Mesenchymal stem cell (in vitro differentiated cells and primary cell): ENCODE measurements at regions not wholly inside any gene's neighbourhood (a gene's known extent, or its start where the extent isn't known, plus 50 kb on each side); places are given as distances from the start of the nearest gene placed in this dataset.

Experiments
- DNase-seq: peaks from one replicate; pipeline ENCODE4 v3.0.0-alpha.2; 2013
- H2AFZ ChIP-seq: one replicate; pipeline ENCODE4 v1.6.1; 2013; ENCODE audit warnings: low read depth, mild to moderate bottlenecking, control low read depth, inconsistent platforms, low read length, moderate library complexity
- H2AK5ac ChIP-seq: 2 replicates; pipeline ENCODE4 v1.6.1; 2013; ENCODE audit warnings: low read length, moderate library complexity, mild to moderate bottlenecking, inconsistent platforms; ENCODE audit not compliant: severe bottlenecking
- H2BK120ac ChIP-seq: one replicate; pipeline ENCODE4 v1.6.1; 2013; ENCODE audit warnings: low read depth, mild to moderate bottlenecking, inconsistent platforms, low read length, moderate library complexity
- H2BK12ac ChIP-seq, 2 experiments: one replicate each; pipeline ENCODE4 v1.6.1; 2013; ENCODE audit warnings: inconsistent platforms in 2 of 2, low read length in 2 of 2, mild to moderate bottlenecking in 2 of 2, moderate library complexity in 2 of 2, control low read depth in 1 of 2
- H2BK15ac ChIP-seq: one replicate; pipeline ENCODE4 v1.6.1; 2013; ENCODE audit warnings: mild to moderate bottlenecking, low read depth, inconsistent platforms; ENCODE audit not compliant: poor library complexity, severe bottlenecking
- H2BK5ac ChIP-seq: 2 replicates; pipeline ENCODE4 v1.6.1; 2013; ENCODE audit warnings: low read depth, mild to moderate bottlenecking, low read length, control low read depth, inconsistent platforms; ENCODE audit not compliant: poor library complexity, severe bottlenecking
- H3K14ac ChIP-seq, 2 experiments: one replicate each; pipeline ENCODE4 v1.6.1; 2013; ENCODE audit warnings: inconsistent platforms in 2 of 2, low read length in 2 of 2, control low read depth in 1 of 2, mild to moderate bottlenecking in 1 of 2, moderate library complexity in 1 of 2
- H3K18ac ChIP-seq, 2 experiments: one replicate each; pipeline ENCODE4 v1.6.1; 2013; ENCODE audit warnings: inconsistent platforms in 2 of 2, low read length in 2 of 2, control low read depth in 1 of 2, low read depth in 1 of 2, mild to moderate bottlenecking in 1 of 2
- H3K23ac ChIP-seq, 2 experiments: one replicate each; pipeline ENCODE4 v1.6.1; 2013; ENCODE audit warnings: inconsistent platforms in 2 of 2, low read length in 2 of 2, mild to moderate bottlenecking in 2 of 2, moderate library complexity in 2 of 2, control low read depth in 1 of 2
- H3K27ac ChIP-seq: 2 replicates; pipeline ENCODE4 v1.5.1; 2013; ENCODE audit warnings: mild to moderate bottlenecking, moderate library complexity, low read length, control low read depth, inconsistent platforms; ENCODE audit not compliant: poor library complexity, severe bottlenecking
- H3K27me3 ChIP-seq, 2 experiments: 2 replicates each; pipeline versions ENCODE4 v1.6.1 to v1.7.0; 2013; ENCODE audit warnings: low read length in 2 of 2, mild to moderate bottlenecking in 2 of 2, moderate library complexity in 2 of 2, control low read depth in 1 of 2, inconsistent platforms in 1 of 2; ENCODE audit not compliant: control insufficient read depth in 1 of 2, insufficient read depth in 1 of 2
- H3K36me3 ChIP-seq, 2 experiments: 2 replicates each; pipeline versions ENCODE4 v1.6.1 to v1.7.0; 2013; ENCODE audit warnings: low read length in 2 of 2, control low read depth in 1 of 2, inconsistent platforms in 1 of 2, low read depth in 1 of 2, mild to moderate bottlenecking in 1 of 2; ENCODE audit not compliant: insufficient read depth in 2 of 2, control insufficient read depth in 1 of 2
- H3K4ac ChIP-seq, 2 experiments: one replicate each; pipeline ENCODE4 v1.6.1; 2013; ENCODE audit warnings: inconsistent platforms in 2 of 2, low read length in 2 of 2, mild to moderate bottlenecking in 2 of 2, moderate library complexity in 2 of 2, control low read depth in 1 of 2, low read depth in 1 of 2
- H3K4me1 ChIP-seq: 2 replicates; pipeline ENCODE4 v1.6.1; 2013; ENCODE audit warnings: low read depth, low read length, control low read depth; ENCODE audit not compliant: control insufficient read depth, insufficient read depth
- H3K4me2 ChIP-seq: 2 replicates; pipeline ENCODE4 v1.6.1; 2013; ENCODE audit warnings: low read length, mild to moderate bottlenecking, inconsistent platforms; ENCODE audit not compliant: poor library complexity, severe bottlenecking
- H3K4me3 ChIP-seq, 2 experiments: 2 replicates each; pipeline versions ENCODE4 v1.5.1 to v1.7.0; 2013; ENCODE audit warnings: low read length in 2 of 2, mild to moderate bottlenecking in 2 of 2, control low read depth in 1 of 2, low read depth in 1 of 2; ENCODE audit not compliant: insufficient read depth in 1 of 2
- H3K79me1 ChIP-seq: replicated peaks from 2 replicates; pipeline ENCODE4 v1.6.1; 2013; ENCODE audit warnings: mild to moderate bottlenecking, control low read depth, low read length, inconsistent platforms; ENCODE audit not compliant: poor library complexity, severe bottlenecking
- H3K9ac ChIP-seq: 2 replicates; pipeline ENCODE4 v1.7.0; 2013; ENCODE audit warnings: mild to moderate bottlenecking, low read length, moderate library complexity
- H3K9me3 ChIP-seq: 2 replicates; pipeline ENCODE4 v1.7.0; 2013; ENCODE audit warnings: mild to moderate bottlenecking, low read length; ENCODE audit not compliant: control insufficient read depth
- H4K8ac ChIP-seq: one replicate; pipeline ENCODE4 v1.6.1; 2013; ENCODE audit warnings: inconsistent platforms, mild to moderate bottlenecking, low read length, moderate library complexity
- H4K91ac ChIP-seq: one replicate; pipeline ENCODE4 v1.6.1; 2013; ENCODE audit warnings: mild to moderate bottlenecking, low read length, inconsistent platforms
- WGBS: methylation state at CpG from one replicate; pipeline ENCODE4 v1.1.7; 2013; ENCODE audit warnings: mixed read lengths; 5-methylcytosine and 5-hydroxymethylcytosine counted together

GRCh38 chr20:60073504-60073903 lies 115.3 kb downstream of the CDH26 start:
- Histone ChIP-seq H4K8ac (no peak overlapping the region), H3K4me2 (no peak overlapping the region), H2BK15ac (no peak overlapping the region), H3K27ac (no peak overlapping the region), H3K9me3 (no peaks in the 10 kb centered on the region), H2BK5ac (no peak overlapping the region), H3K4ac (no peak overlapping the region), H3K36me3 (no peaks in the 10 kb centered on the region), H2BK120ac (no peak overlapping the region), H2AFZ (no peak overlapping the region), H3K23ac (no peak overlapping the region), H3K4me3 (no peak overlapping the region), H3K14ac (no peak overlapping the region), H3K9ac (no peak overlapping the region), H3K18ac (no peak overlapping the region), H3K4me1 (no peaks in the 10 kb centered on the region), H2BK12ac (no peak overlapping the region), H4K91ac (no peak overlapping the region), H3K27me3 (peaks cover 15 to 37% of the 10 kb centered on the region in 2 experiments), H2AK5ac (no peak overlapping the region), H3K79me1 (no peaks in the 10 kb centered on the region)
- 73% methylated on average over 5 of the region's 5 CpGs for WGBS
- DNase-seq: no peak

GRCh38 chr20:60074276-60074675 lies 116.1 kb downstream of the CDH26 start:
- no peak overlapping the region for H2BK120ac ChIP-seq
- H3K4me1 ChIP-seq: no peaks in the 10 kb centered on the region
- H2BK12ac ChIP-seq: no peak overlapping the region
- no peaks in the 10 kb centered on the region for H3K36me3 ChIP-seq
- no peak for DNase-seq
- no peak overlapping the region for H4K91ac ChIP-seq
- H3K4ac ChIP-seq: no peak overlapping the region
- no peaks in the 10 kb centered on the region for H3K9me3 ChIP-seq
- no peak overlapping the region for H2BK5ac ChIP-seq
- H3K27me3 ChIP-seq: peaks cover 13 to 29% of the 10 kb centered on the region in 2 experiments
- H3K9ac ChIP-seq: no peak overlapping the region
- H3K23ac ChIP-seq: no peak overlapping the region
- no peak overlapping the region for H3K4me3 ChIP-seq
- no peak overlapping the region for H2AFZ ChIP-seq
- H3K79me1 ChIP-seq: no peaks in the 10 kb centered on the region
- no peak overlapping the region for H2AK5ac ChIP-seq
- no peak overlapping the region for H3K4me2 ChIP-seq
- H3K14ac ChIP-seq: no peak overlapping the region
- no peak overlapping the region for H2BK15ac ChIP-seq
- WGBS: 84% methylated on average over 10 of the region's 10 CpGs
- no peak overlapping the region for H3K27ac ChIP-seq
- H4K8ac ChIP-seq: no peak overlapping the region
- H3K18ac ChIP-seq: no peak overlapping the region

GRCh38 chr20:60078351-60079250 lies 120.4 kb downstream of the CDH26 start:
- Histone ChIP-seq H3K36me3 (no peaks in the 10 kb centered on the region), H3K27me3 (peaks cover 8 to 31% of the 10 kb centered on the region in 2 experiments), H3K4me1 (no peaks in the 10 kb centered on the region), H2BK12ac (no peak overlapping the region), H4K91ac (no peak overlapping the region), H2BK120ac (no peak overlapping the region), H3K9ac (no peak overlapping the region), H3K9me3 (no peaks in the 10 kb centered on the region), H3K4me3 (no peak overlapping the region), H4K8ac (no peak overlapping the region), H3K79me1 (no peaks in the 10 kb centered on the region), H2AK5ac (no peak overlapping the region), H3K14ac (no peak overlapping the region), H3K4ac (no peak overlapping the region), H3K18ac (no peak overlapping the region), H2BK5ac (no peak overlapping the region), H3K27ac (no peak overlapping the region), H3K23ac (no peak overlapping the region), H3K4me2 (no peak overlapping the region), H2BK15ac (no peak overlapping the region), H2AFZ (no peak overlapping the region)
- no peak for DNase-seq
- 81% methylated on average over 15 of the region's 15 CpGs for WGBS

GRCh38 chr20:60080401-60080800 lies 122.2 kb downstream of the CDH26 start:
- no peak overlapping the region for H2BK12ac ChIP-seq
- peaks cover 8 to 38% of the 10 kb centered on the region in 2 experiments for H3K27me3 ChIP-seq
- no peak overlapping the region for H2AK5ac ChIP-seq
- no peak for DNase-seq
- H3K4me3 ChIP-seq: no peak overlapping the region
- WGBS: 79% methylated on average over 6 of the region's 7 CpGs
- no peak overlapping the region for H3K9ac ChIP-seq
- H4K91ac ChIP-seq: no peak overlapping the region
- H3K14ac ChIP-seq: no peak overlapping the region
- no peak overlapping the region for H2BK15ac ChIP-seq
- H2BK5ac ChIP-seq: no peak overlapping the region
- H3K79me1 ChIP-seq: no peaks in the 10 kb centered on the region
- H2AFZ ChIP-seq: no peak overlapping the region
- no peak overlapping the region for H4K8ac ChIP-seq
- H3K4me1 ChIP-seq: no peaks in the 10 kb centered on the region
- no peak overlapping the region for H3K23ac ChIP-seq
- H3K4ac ChIP-seq: no peak overlapping the region
- H2BK120ac ChIP-seq: no peak overlapping the region
- H3K18ac ChIP-seq: no peak overlapping the region
- no peaks in the 10 kb centered on the region for H3K36me3 ChIP-seq
- H3K4me2 ChIP-seq: no peak overlapping the region
- no peaks in the 10 kb centered on the region for H3K9me3 ChIP-seq
- H3K27ac ChIP-seq: no peak overlapping the region
